HG02970 (cell line): ENCODE measurements at regions not wholly inside any gene's neighbourhood (a gene's known extent, or its start where the extent isn't known, plus 50 kb on each side); places are given as distances from the start of the nearest gene placed in this dataset.
"Not testable (repeated sequence)": the region's sequence is repeated elsewhere in the genome, so short reads cannot be mapped to it uniquely, and the experiment has no call there.

Source experiments
- ATAC-seq: cut with Tn5 transposase; IDR thresholded peaks from one replicate; pipeline ENCODE4 v1.9.1; 2021; ENCODE audit warnings: mild to moderate bottlenecking, moderate library complexity, moderate number of reproducible peaks; ENCODE audit not compliant: unreplicated experiment, low FRiP score

DNA sequence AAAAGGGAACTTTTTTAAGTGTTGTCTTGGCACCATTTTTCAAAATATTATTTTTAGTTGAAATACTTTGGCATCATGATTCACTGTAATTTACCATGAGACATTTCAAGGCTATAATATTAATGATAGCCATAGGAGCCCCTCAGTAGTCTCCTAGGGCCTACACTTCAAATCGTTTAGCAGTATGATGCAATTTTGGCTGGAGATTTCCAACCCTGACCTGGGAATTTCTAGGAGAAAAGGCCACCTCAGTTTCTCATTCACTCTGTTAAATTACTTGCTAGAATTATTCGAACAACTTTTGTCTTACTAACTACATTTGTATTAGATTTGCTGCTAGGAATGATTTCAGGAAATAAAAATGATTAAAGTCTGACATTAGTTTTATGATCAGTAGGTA lies 1610.9 kb upstream of the RAG2 start:
- no peak for ATAC-seq

DNA sequence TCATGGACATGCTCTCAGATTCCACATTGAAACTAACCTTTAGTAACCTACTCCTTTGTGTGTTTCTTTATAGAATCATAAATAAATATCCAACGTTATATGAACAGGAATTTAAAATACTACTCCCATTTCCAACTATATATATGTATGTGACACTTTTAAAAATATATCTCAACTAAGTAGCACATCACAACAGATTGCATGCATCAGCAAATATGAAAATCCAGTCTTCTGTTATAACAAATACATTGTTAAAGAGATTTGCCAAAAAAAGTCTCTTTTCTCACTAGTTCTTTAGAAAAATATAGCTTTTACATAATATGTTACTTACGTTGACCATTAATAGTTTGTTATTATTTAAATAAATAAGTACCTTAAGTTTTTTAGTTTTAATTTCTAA lies 1608.6 kb upstream of the RAG2 start:
- no peak for ATAC-seq

DNA sequence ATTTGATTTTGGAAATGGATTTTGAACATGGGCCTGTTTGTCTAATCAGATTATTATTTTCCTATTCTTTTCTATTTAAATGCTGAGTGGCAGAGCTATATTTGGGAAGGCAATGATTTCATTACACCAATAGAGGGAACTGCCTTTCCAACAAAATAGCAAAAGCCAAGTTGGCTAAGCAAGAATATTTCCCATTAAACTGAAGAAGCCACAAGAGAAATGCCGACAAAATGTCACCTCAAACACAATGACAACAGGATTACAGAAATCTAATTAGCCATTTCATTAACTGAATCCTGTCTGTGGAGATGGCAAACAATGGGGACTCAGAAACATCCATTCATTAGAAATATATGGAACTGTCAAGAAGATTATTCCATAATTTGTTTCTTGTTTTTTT lies 1593.1 kb upstream of the RAG2 start:
- no peak for ATAC-seq

DNA sequence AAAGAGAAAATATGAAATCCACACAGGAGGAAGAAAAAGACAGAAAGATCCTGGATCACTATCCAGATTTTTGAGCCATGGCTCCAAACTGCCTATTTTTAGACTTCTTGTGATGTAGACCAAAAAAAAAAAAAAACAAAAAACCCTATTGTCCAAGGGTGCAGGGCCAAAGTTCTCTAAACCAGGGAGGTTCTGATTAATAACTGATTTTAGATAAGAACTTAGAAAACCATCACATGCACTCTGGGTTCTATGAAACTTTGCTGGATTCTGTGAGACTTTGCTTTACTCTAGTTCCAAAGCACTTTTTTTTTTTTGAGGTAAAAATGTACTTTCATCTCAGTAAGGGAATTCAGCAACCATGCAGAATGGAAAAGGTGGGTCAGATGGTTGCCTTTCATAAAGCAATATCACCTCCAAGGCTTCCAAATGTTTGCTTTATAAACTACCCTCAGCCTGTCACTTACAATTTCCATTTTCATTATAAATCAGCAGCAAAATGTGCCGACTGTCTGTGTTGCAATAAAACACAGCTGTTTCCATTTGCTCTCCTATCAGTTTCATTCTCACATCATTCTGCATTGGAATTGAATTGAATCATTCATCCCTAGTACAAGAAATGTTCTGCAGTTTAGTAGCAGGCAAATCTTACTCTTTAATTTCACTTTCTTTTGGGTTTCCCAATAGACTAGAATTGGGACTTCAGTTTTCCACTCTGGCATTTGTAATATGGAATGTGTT lies 1584.3 kb upstream of the RAG2 start:
- ATAC-seq: no peak

DNA sequence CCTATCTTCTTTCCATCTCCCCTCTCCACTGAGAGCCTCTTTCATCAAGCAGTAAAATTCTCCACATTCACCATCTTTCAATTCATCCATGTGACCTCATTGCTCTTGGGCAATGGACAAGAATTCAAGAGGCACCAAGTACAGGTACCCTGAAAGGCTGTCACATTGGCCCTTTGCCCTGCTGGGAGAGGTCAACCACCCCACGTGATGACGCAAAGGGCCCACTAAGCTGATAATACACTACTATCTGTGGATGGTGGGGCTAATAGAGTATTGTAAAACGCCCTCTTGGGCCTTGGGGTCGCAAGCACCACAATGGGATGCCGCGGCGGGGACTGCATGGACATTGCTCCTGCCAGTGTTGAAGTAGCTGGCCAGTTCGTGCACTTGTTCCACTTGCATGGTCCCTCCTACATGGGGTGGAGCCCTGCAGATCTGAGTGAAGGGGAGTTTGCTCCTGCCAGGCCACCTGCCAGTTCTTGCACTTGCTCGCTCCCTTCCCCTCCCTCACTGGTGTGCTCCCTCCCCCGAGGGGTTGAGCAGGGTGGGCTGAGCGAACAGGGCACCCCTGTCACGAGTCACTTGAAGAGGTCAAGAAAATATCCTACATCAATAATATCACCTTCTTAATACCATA lies 1578.8 kb upstream of the RAG2 start:
- no peak for ATAC-seq

DNA sequence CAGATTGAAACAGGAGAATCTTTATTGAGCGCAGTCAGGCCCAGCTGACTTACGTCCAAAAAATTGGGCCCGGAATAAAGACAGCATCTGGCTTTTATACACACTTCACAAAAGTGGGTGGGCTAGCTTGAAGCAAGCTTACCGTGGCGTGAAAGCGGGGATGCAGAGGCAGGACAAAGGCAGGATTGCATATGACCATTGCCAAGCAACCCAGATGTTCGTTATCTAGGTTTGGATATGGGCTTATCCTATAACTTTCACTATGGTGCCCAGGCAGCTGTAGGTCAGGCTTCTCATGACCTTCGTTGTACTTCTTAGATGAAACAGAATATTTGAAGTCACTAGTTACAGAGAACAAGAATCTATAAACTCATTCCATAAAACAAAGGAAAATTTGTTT lies 1575.6 kb upstream of the RAG2 start:
- ATAC-seq: no peak

DNA sequence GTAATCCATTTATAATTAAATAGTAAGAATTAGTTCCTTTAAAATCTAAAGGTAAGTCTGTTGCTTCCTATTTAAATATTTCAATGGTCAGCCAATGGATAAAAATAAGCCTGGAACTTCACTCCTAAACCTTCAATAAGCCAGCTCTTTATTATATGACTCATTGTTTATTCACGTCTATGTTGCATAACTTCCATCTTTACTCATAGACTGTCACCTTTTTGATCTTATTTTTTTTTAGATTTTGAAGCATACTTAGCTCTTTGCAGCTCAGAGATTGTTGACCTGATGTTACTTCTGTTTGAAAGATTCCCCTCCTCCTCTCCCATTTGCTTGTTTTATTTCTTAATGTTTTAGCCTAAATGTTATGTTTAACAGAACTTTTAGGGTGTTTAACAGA lies 1571.2 kb upstream of the RAG2 start:
- no peak for ATAC-seq

DNA sequence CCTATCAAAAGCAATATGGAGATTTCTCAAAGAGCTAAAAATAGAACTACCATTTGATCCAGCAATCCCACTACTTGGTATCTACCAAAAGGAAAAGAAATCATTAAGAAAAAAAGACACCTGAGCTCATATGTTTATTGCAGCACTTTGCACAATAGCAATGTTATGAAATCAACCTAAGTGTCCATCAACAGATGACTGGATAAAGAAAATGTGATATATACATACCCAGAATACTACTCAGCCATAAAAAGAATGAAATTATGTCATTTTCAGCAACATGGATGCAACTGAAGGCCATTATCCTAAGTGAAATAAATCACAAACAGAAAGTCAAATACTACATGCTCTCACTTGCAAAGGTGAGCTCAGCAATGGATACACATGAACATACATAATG lies 1565.5 kb upstream of the RAG2 start:
- no peak for ATAC-seq

DNA sequence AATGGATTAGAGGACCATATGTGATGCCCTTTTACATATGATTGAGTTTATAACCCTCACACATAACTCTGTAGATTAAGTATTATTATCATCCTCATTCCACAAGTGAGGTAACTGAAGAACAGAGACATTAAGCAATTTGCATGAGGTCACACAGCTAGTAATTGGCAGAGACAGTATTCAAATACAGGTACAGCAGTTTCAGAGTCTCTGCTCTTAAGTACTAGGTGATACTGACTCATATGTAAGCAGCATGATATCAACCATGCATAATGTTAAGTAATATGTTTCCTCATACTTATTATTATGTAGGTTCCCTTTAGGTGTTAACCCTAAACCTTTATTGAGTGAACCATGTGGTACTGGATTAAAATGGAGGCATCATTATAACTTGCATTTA lies 1562.4 kb upstream of the RAG2 start:
- ATAC-seq: no peak

DNA sequence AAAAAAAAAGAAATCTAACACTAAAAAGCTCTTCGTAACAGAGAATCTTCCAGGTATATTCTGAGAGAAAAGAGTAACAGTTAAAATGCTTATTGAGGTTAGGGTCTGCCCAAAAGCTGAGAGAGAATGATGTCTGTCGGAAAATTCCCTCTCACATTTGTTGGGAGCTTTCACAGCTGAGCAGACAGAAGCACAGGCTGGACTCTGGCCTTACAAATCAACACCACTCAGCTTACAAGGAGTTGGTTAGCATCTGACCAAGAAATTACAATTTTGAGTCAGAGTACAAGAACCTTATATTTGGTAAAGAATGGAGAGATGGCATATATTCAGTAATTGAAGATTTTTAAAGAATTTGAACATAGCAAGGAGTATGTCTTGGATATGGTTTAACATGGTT lies 1561.0 kb upstream of the RAG2 start:
- ATAC-seq: no peak

DNA sequence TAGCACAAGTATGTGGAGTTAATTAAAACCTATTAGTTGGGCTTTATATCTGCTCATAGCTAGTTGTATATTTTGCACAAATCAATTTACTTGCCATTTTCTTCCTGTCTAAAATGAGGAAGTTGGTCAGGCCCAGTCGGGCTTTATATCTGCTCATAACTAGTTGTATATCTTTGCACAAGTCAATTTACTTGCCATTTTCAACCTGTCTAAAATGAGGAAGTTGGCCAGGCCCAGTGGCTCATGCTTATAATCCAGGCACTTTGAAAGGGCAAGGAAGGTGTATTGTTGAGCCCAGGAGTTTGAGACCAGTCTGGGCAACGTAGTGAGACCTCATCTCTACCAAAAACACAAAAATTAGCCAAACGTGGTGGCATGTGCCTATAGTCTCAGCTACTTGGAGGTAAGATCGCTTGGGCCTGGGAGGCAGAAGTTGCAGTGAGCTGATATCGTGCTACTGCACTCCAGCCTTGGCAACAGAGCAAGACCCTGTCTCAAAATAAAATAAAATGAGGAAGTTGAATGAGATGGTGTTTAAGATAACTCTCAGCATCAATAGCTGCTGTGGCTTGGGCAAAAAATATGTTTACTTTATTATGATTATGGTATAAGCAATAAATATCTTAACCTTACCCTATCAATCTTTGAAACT lies 1558.6 kb upstream of the RAG2 start:
- no peak for ATAC-seq

DNA sequence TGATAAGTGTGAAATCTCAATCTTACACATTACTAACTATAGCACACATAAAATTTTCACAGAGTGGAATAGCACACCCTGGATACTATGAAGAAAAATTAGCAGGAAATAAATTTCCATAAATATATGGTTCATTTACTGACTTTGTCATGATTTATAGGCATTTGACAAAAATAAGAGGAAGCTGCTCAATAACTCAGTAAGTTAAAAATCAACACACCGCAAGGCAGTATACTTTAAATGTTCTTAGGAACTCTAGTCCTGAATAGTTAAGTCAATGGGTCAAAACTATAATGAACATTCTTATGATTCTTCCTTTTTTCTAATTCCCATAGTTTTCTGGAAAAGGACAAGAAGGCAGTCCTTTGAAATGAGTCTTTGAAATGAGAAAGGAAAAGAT lies 1557.8 kb upstream of the RAG2 start:
- no peak for ATAC-seq

DNA sequence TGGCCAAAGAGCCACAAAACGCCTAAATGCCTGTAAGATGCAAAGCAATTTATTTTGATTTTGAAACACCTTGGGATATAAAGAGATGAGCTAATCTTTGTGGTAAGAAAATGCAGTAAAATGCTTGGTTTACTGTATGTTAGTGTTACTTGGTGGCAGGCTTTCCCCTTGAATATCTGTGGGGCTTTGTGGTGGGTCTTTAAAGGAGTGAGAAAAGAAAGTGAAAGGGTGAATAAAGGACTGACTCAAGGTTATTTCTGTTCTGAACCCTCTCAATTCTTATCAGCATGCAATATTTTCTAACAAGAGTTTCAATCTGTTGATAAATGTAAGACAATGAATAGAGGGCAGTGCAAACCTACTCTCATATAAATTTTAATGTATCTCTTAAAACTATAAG lies 1555.9 kb upstream of the RAG2 start:
- no peak for ATAC-seq

DNA sequence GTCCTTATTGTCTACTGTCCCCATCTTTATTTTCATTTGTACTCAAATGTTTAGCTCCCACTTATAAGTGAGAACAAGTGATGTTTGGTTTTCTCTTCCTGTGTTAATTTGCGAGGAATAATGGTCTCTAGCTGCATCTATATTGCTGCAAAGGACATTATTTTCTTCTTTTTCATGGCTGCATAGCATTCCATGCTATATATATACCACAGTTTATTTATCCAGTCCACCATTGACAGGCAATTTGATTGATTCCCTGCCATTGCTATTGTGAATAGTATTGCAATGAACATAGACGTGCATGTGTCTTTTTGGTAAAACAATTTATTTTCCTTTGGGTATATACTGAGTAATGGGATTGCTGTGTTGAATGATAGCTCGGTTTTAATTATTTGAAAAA lies 1545.8 kb upstream of the RAG2 start:
- no peak for ATAC-seq

DNA sequence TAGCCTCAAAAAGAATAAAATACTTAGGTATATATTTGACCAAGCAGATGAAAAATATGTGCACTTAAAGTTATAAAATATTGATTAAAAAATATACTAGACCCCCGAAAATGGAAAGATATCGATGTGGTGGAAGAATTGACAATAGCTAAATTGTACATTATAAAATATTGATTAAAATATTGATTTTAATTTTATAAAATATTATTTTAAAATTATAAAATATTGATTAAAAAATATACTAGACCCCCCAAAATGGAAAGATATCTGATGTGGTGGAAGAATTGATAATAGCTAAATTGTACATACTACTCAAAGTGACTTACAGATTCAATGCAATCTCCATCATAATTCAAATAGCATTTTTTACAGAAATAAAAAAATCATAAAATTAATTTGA lies 1540.9 kb upstream of the RAG2 start:
- ATAC-seq: no peak

DNA sequence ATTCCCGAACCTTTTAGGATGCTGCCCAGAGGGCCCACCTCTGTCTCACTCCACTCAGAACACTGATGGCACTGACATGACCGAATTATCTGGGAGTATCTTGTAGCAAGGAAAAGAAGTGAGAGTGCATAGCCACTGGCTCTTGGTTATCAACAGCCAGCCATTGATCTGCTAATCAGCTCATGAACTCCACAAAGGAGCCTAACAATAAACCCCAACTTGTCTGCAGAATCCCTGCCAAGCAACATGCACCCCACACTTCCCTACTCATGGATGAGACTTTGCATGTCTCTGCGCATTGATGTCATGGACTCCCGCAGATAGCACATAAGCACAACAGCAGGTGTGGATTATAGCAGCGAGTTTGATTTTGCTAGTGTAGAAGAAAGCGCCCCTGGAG lies 1538.9 kb upstream of the RAG2 start:
- ATAC-seq: no peak

DNA sequence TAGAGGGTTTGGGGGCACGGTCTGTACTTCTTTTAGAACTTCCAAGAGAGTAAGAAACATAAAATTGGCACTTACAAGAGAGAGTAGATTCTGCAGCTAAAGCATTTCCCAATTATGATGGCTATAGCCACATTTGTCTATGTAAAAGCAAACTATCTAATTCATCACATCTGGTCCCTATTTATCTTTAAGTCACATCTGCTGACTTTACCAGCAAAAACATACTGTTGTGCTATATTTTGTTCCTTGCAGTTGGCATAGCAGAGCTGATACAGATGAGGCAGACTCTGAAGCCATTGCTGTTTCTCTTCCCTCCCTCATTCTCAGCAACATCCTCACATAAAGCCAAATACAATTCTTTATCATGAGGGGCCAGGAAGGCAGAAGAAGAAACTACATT lies 1533.5 kb upstream of the RAG2 start:
- ATAC-seq: no peak

DNA sequence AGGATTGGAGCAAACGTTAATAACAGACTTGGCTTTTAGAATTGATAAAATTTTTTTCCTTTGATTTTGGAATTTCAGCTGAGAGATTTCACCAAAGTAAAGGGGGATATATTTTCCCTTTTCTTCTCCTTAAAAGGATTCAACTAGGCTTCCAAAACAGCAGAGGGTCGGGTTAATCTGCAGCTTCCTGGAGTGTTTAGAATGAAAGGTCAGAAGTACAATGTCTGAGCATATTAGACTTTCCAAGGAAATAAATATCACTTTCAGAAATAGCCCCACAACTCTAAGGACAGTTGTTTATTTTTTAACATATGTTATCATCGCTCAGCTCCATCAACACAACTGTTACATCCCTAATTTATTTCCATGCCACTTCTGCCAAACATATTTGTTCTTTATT lies 1532.9 kb upstream of the RAG2 start:
- ATAC-seq: no peak

DNA sequence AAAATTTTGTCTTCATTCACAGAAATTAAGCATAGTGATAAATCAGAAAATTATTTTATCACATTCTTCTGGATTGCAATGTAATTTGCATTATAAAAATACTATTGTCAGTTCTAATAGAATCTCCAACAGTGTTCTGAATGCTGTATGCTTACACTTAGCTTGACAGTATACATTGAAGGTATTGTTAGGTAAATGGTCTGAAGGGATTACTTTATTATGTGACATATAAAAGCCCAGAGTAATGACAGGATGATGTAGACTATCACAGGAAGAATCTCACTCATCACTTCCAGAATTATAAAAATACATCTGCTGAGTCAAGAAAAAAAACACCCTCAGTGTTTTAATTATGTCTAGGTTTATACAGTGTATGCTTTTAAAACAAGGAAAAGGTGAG lies 1532.5 kb upstream of the RAG2 start:
- ATAC-seq: no peak

DNA sequence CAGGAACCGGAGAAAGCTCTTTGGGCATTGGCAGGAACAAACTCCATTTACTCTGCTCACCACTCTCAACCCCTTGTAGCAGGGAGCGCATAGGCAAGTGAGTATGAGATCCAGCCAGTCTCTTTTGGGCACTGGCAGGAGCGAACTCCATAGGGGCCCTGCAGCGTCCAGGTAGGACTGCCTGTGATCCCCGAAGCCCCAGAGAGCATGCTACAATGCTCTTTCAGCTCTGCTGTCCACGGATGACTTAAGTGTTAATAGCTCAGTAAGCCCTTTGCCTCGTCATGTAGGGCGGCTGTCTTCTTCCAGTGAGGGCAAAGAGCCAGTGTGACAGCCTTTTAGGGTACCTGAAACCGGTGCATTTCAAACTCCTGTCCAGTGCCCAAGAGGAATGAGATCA lies 1525.6 kb upstream of the RAG2 start:
- no peak for ATAC-seq

DNA sequence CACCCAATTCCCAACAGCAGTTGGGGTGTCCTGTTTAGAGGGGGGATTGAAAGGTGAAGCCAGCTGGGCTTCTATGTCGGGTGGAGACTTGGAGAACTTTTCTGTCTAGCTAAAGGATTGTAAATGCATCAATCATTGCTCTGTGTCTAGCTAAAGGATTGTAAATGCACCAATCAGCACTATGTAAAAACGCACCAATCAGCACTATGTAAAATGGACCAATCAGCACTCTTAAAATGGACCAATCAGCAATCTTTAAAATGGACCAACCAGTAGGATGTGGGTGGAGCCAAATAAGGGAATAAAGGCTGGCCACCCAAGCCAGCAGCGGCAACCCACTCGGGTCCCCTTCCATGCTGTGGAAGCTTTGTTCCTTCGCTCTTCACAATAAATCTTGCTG lies 1518.6 kb upstream of the RAG2 start:
- ATAC-seq: not testable (repeated sequence)

DNA sequence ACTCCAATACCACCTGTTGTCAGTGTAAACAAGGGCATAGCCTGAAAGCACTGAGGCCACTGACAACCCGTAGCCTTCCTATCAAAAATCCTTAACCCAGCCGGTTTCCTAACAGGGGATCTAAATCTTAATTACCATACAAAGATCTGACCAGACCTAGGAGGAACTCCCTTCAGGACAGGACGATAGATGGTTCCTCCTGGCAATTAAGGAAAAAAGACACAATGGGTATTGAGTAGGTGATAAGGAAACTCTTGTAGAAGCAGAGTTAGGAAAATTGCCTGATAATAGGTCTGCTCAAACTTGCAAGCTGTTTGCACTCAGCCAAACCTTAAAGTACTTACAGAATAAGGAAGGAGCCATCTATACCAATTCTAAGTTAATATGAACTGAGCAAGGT lies 1517.3 kb upstream of the RAG2 start:
- not testable (repeated sequence) for ATAC-seq
